ENCODE measurements at regions not wholly inside any gene's neighbourhood (a gene's known extent, or its start where the extent isn't known, plus 50 kb on each side); places are given as distances from the start of the nearest gene placed in this dataset.

- TF ChIP-seq EGR1 (IDR thresholded peaks at IDR 0.05) = no peak
- TF ChIP-seq, protein P1, sequence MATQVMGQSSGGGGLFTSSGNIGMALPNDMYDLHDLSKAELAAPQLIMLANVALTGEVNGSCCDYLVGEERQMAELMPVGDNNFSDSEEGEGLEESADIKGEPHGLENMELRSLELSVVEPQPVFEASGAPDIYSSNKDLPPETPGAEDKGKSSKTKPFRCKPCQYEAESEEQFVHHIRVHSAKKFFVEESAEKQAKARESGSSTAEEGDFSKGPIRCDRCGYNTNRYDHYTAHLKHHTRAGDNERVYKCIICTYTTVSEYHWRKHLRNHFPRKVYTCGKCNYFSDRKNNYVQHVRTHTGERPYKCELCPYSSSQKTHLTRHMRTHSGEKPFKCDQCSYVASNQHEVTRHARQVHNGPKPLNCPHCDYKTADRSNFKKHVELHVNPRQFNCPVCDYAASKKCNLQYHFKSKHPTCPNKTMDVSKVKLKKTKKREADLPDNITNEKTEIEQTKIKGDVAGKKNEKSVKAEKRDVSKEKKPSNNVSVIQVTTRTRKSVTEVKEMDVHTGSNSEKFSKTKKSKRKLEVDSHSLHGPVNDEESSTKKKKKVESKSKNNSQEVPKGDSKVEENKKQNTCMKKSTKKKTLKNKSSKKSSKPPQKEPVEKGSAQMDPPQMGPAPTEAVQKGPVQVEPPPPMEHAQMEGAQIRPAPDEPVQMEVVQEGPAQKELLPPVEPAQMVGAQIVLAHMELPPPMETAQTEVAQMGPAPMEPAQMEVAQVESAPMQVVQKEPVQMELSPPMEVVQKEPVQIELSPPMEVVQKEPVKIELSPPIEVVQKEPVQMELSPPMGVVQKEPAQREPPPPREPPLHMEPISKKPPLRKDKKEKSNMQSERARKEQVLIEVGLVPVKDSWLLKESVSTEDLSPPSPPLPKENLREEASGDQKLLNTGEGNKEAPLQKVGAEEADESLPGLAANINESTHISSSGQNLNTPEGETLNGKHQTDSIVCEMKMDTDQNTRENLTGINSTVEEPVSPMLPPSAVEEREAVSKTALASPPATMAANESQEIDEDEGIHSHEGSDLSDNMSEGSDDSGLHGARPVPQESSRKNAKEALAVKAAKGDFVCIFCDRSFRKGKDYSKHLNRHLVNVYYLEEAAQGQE (IDR thresholded peaks at IDR 0.05; ENCODE audit: low read depth) = no peak
- TF ChIP-seq YY1 (IDR thresholded peaks at IDR 0.05; ENCODE audit: low read depth) = no peak
- no peak for TF ChIP-seq EP300 (IDR thresholded peaks at IDR 0.05; ENCODE audit: borderline replicate concordance)
- TF ChIP-seq TAF1 (IDR thresholded peaks at IDR 0.05; ENCODE audit: low read depth) = no peak
- TF ChIP-seq, protein P2, sequence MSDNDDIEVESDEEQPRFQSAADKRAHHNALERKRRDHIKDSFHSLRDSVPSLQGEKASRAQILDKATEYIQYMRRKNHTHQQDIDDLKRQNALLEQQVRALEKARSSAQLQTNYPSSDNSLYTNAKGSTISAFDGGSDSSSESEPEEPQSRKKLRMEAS (IDR thresholded peaks at IDR 0.05) = no peak
- no peak for TF ChIP-seq FOXM1 (IDR thresholded peaks at IDR 0.05; ENCODE audit: borderline replicate concordance, low read depth)
- TF ChIP-seq ZBTB7A (IDR thresholded peaks at IDR 0.05; ENCODE audit: low read depth) = no peak
- TF ChIP-seq TCF12 (IDR thresholded peaks at IDR 0.05; ENCODE audit: low read depth) = no peak
- TF ChIP-seq NFIC (IDR thresholded peaks at IDR 0.05) = no peak
- TF ChIP-seq, protein P3, sequence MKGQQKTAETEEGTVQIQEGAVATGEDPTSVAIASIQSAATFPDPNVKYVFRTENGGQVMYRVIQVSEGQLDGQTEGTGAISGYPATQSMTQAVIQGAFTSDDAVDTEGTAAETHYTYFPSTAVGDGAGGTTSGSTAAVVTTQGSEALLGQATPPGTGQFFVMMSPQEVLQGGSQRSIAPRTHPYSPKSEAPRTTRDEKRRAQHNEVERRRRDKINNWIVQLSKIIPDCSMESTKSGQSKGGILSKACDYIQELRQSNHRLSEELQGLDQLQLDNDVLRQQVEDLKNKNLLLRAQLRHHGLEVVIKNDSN (IDR thresholded peaks at IDR 0.05) = no peak
- no peak for TF ChIP-seq TEAD4 (IDR thresholded peaks at IDR 0.05)
- no peak for TF ChIP-seq RAD21 (IDR thresholded peaks at IDR 0.05; ENCODE audit: low read depth)
Measured at GRCh38 chr17:33387406-33387805, 94.3 kb upstream of the ASIC2 start.

Data from Ishikawa (cell line).